Endothelial cell (in vitro differentiated cells): ENCODE measurements at regions not wholly inside any gene's neighbourhood (a gene's known extent, or its start where the extent isn't known, plus 50 kb on each side); places are given as distances from the start of the nearest gene placed in this dataset.

ENCODE experiments used
- DNase-seq: peaks from one replicate; pipeline ENCODE4 v3.0.0; 2021; ENCODE audit warnings: low spot score
- H3K27ac Mint-ChIP-seq: one replicate; pipeline ENCODE4 v1.8.0; 2021; ENCODE audit warnings: mixed read lengths, inconsistent platforms; ENCODE audit not compliant: unreplicated experiment
- H3K27me3 Mint-ChIP-seq: one replicate; pipeline ENCODE4 v1.8.0; 2021; ENCODE audit warnings: mild to moderate bottlenecking, moderate library complexity, mixed read lengths, inconsistent platforms; ENCODE audit not compliant: unreplicated experiment
- H3K36me3 Mint-ChIP-seq: one replicate; pipeline ENCODE4 v1.8.0; 2021; ENCODE audit warnings: mild to moderate bottlenecking, low read depth, mixed read lengths, inconsistent platforms; ENCODE audit not compliant: unreplicated experiment
- H3K4me1 Mint-ChIP-seq: one replicate; pipeline ENCODE4 v1.8.0; 2021; ENCODE audit warnings: mild to moderate bottlenecking, mixed read lengths, inconsistent platforms; ENCODE audit not compliant: unreplicated experiment
- H3K4me3 Mint-ChIP-seq: one replicate; pipeline ENCODE4 v1.8.0; 2021; ENCODE audit warnings: mild to moderate bottlenecking, mixed read lengths, inconsistent platforms; ENCODE audit not compliant: unreplicated experiment
- H3K9me3 Mint-ChIP-seq: one replicate; pipeline ENCODE4 v1.8.0; 2021; ENCODE audit warnings: mixed read lengths, inconsistent platforms; ENCODE audit not compliant: unreplicated experiment
- TF ChIP-seq, protein P1 (sequence below): fragments of 200-600 bp; sonication (generic); IDR thresholded peaks from one replicate; pipeline ENCODE4 v1.5.0; 2021; ENCODE audit warnings: antibody characterized with exemption; ENCODE audit not compliant: unreplicated experiment

DNA sequence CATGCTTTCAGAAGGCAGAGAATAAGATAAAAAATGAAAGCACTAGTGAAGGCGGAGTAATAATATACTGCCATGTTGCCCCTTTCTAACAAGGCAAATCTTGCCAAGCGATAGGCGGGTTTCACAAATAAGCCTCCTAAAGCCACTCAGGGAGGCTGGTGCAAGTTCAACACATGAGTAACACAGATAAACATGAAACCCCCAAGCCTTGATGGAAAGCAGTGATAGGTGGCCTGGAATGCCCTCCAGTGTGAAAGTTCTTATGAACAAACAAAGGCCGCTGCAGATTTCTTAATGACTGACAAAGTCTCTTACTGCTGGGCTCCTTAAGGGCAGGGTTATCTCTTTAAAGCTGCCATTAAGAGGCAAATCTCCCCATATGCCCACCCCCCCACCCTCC, 154.7 kb downstream of the ZDHHC21 start:
- peaks cover 9% of the 10 kb centered on the region for H3K4me1 Mint-ChIP-seq
- TF ChIP-seq, protein P1, sequence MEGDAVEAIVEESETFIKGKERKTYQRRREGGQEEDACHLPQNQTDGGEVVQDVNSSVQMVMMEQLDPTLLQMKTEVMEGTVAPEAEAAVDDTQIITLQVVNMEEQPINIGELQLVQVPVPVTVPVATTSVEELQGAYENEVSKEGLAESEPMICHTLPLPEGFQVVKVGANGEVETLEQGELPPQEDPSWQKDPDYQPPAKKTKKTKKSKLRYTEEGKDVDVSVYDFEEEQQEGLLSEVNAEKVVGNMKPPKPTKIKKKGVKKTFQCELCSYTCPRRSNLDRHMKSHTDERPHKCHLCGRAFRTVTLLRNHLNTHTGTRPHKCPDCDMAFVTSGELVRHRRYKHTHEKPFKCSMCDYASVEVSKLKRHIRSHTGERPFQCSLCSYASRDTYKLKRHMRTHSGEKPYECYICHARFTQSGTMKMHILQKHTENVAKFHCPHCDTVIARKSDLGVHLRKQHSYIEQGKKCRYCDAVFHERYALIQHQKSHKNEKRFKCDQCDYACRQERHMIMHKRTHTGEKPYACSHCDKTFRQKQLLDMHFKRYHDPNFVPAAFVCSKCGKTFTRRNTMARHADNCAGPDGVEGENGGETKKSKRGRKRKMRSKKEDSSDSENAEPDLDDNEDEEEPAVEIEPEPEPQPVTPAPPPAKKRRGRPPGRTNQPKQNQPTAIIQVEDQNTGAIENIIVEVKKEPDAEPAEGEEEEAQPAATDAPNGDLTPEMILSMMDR, result no peak
- peaks cover 4% of the 10 kb centered on the region for H3K27me3 Mint-ChIP-seq
- no peaks in the 10 kb centered on the region for H3K9me3 Mint-ChIP-seq
- H3K4me3 Mint-ChIP-seq, result no peak overlapping the region
- H3K36me3 Mint-ChIP-seq, result no peaks in the 10 kb centered on the region
- no peak overlapping the region for H3K27ac Mint-ChIP-seq
- no peak for DNase-seq

DNA sequence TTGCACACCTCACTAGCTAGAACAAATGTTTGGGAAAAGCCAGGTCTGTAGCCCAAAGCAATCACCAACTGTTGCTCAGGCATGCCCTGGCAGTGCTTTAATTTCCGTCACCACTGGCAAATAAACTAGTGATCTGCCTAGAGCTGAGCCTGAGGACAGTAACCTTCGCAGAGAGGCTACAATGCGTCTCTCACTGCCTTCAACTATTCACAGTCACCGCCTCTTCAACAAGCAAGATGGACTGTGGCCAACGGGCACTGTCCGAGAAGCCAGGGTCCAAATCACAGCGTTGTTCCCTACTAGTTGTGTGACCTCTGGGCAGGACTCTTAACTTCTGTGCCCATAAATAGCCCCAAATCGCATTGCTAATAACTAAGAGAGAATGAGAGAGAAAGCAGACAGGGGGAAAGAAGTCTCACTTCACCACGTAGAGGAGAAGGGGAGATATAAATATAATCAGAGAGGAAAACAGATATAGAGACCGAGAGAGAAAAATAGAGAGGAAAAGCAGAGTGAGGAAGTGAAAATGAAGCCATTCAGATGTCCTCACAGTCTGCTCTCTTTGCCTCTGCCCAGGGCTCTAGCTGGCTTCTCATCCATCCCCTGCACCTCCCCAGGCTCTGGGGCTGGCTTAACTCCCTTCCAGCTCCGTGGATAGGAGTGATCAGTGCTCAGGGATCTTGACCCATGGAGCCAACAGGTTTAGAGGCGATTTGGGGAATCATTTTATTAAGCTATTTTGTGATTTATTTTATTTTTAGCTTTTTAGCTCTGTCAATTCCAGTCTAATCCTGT, 157.9 kb downstream of the ZDHHC21 start:
- Mint-ChIP-seq H3K36me3 (no peaks in the 10 kb centered on the region), H3K4me1 (peaks cover 16% of the 10 kb centered on the region), H3K27ac (peak overlapping the region; percentile 37), H3K9me3 (no peaks in the 10 kb centered on the region), H3K4me3 (no peak overlapping the region), H3K27me3 (peaks cover 5% of the 10 kb centered on the region)
- TF ChIP-seq, protein P1, result no peak
- no peak for DNase-seq

DNA sequence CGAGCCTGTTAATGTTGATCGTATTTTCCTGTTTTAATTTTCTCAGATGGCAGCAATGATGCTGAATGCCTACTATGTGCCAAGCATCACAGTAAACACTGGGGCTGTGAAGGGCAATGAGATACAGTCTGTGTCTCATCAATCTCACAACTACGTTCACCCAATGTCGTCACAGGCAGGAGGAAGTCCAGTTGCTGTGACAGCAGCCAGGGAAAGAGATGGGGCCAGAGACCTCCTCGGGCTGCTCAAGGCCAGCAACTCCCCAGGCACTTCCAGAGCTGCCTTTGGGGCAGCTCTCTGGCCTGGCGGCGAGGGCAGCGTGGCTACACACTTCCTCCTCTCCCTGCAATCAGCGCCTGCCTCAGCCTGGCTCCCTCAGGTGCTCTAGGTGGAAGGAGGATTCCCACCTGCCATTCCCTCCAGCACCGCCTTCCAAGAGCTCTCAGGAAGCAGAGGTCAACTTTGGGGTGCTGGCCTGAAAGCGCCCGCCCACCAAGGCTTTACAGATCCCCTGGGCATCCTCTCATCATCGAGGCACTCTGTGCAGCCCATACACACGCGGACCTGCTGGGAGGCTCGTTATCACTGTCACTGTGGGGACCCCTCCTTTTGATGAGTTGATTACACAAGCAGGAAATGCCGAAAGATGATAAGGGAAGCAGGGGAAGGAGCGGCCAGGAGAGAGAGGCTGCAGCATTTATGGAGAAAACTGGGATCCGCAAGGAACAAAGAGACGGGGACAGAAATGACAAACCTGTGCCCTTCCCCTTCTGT, 159.2 kb downstream of the ZDHHC21 start:
- Mint-ChIP-seq H3K4me1 (peaks cover 16% of the 10 kb centered on the region), H3K27ac (no peak overlapping the region), H3K9me3 (no peaks in the 10 kb centered on the region), H3K36me3 (no peaks in the 10 kb centered on the region), H3K4me3 (no peak overlapping the region), H3K27me3 (peaks cover 5% of the 10 kb centered on the region)
- TF ChIP-seq, protein P1, result no peak
- no peak for DNase-seq

DNA sequence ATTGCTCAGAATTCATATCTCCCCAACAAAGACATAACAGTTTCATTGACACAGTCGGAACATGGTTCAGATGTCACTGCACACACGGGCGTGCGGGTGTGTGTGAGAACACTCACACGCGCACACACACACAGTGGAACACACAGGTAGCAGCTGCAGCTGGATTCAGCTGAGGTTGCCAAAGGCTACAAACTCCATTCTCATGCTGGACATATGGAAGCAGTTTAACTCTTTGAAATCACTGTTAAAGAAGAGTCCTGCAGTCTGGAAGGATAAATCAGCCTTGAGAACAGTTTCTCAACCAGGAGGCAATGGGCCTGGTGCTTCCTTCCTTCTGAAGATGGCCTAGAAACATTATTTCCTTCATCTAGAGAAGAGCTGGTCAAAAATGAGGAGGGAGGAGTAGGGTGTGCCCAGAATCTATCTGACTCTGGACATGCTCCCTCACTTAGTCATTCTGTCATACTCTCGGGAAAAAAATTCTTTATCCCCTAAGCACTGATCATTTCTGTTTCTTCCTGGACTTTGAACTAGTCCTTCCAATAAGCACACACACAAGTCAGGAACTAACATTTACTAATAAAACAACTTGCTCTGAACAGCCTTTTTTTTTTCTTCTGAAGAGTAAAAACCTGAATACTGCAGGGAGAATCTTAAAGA, 160.6 kb downstream of the ZDHHC21 start:
- Mint-ChIP-seq H3K4me3 (no peak overlapping the region), H3K36me3 (no peaks in the 10 kb centered on the region), H3K4me1 (peaks cover 16% of the 10 kb centered on the region), H3K9me3 (no peaks in the 10 kb centered on the region), H3K27me3 (peaks cover 5% of the 10 kb centered on the region), H3K27ac (no peak overlapping the region)
- DNase-seq, result no peak
- TF ChIP-seq, protein P1, result no peak
